Right atrium auricular region (tissue), 2 donors: ENCODE measurements at regions not wholly inside any gene's neighbourhood (a gene's known extent, or its start where the extent isn't known, plus 50 kb on each side); places are given as distances from the start of the nearest gene placed in this dataset.
"Not testable (repeated sequence)": the region's sequence is repeated elsewhere in the genome, so short reads cannot be mapped to it uniquely, and the experiment has no call there.

Experiments
- DNase-seq: peaks from one replicate; pipeline ENCODE4 v3.0.0-alpha.2; 2019; ENCODE audit warnings: low spot score
- H3K27ac ChIP-seq, 2 donors: fragments of 200-600 bp; sonication (generic); 1 replicate in 1 of 2; 2 replicates in 1 of 2; pipeline ENCODE4 v1.5.1; 2016 to 2019
- H3K27me3 ChIP-seq, 2 donors: fragments of 200-600 bp; sonication (generic); one replicate each; pipeline versions ENCODE4 v1.5.1 to v1.6.0; 2017 to 2019
- H3K36me3 ChIP-seq: fragments of 200-600 bp; sonication (generic); one replicate; pipeline ENCODE4 v1.5.1; 2016
- H3K4me1 ChIP-seq, 2 donors: fragments of 200-600 bp; sonication (generic); one replicate each; pipeline versions ENCODE4 v1.5.1 to v1.6.0; 2017 to 2019
- H3K4me3 ChIP-seq, 2 donors: fragments of 200-600 bp; sonication (generic); 1 replicate in 1 of 2; 2 replicates in 1 of 2; pipeline ENCODE4 v1.5.1; 2017 to 2019; ENCODE audit warnings: mild to moderate bottlenecking in 1 of 2, moderate library complexity in 1 of 2
- H3K9me3 ChIP-seq, 2 donors: fragments of 200-600 bp; sonication (generic); one replicate each; pipeline ENCODE4 v1.5.1; 2019
- TF ChIP-seq, protein P1 (sequence below), 2 donors: fragments of 200-600 bp; sonication (generic); IDR thresholded peaks; one replicate each; pipeline ENCODE4 v1.5.1; 2019; ENCODE audit warnings: antibody characterized with exemption in 2 of 2

DNA sequence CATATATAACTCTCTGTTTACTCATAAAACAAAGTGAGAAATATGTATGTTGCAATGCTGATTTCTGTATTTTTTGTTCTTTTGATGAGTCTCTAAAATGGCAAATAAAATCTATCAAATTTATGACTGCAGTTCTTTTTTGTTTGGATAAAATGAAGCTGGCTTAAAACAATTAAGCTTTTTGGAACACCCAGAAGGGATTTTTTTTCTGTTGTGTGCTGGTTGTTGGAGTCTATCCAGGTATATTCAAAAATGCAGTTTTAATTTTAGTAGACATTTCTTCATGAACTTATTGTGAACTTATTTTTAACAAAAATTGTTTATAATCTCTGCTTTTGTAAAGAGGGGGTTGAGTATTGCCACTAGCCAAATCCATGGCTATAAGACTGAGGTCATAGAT lies 405.5 kb downstream of the RAP2B start:
- Histone ChIP-seq H3K27ac (no peak overlapping the region), H3K4me1 (no peaks in the 10 kb centered on the region), H3K4me3 (no peak overlapping the region), H3K36me3 (no peaks in the 10 kb centered on the region), H3K9me3 (peaks cover 0 to 30% of the 10 kb centered on the region in 2 donors), H3K27me3 (no peaks in the 10 kb centered on the region)
- TF ChIP-seq, protein P1, sequence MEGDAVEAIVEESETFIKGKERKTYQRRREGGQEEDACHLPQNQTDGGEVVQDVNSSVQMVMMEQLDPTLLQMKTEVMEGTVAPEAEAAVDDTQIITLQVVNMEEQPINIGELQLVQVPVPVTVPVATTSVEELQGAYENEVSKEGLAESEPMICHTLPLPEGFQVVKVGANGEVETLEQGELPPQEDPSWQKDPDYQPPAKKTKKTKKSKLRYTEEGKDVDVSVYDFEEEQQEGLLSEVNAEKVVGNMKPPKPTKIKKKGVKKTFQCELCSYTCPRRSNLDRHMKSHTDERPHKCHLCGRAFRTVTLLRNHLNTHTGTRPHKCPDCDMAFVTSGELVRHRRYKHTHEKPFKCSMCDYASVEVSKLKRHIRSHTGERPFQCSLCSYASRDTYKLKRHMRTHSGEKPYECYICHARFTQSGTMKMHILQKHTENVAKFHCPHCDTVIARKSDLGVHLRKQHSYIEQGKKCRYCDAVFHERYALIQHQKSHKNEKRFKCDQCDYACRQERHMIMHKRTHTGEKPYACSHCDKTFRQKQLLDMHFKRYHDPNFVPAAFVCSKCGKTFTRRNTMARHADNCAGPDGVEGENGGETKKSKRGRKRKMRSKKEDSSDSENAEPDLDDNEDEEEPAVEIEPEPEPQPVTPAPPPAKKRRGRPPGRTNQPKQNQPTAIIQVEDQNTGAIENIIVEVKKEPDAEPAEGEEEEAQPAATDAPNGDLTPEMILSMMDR (IDR thresholded peaks at IDR 0.05): no peak
- DNase-seq: no peak

DNA sequence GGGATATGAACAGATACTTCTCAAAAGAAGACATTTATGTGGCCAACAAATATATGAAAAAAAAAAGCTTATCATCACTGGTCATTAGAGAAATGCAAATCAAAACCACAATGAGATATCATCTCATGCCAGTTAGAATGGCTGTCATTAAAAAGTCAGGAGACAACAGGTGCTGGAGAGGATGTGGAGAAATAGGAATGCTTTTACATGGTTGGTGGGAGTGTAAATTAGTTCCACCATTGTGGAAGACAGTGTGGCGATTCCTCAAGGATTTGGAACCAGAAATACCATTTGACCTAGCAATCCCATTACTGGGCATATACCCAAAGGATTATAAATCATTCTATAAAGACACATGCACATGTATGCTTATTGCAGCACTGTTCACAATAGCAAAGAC lies 408.5 kb downstream of the RAP2B start:
- not testable (repeated sequence) for H3K9me3 ChIP-seq, H3K27me3 ChIP-seq, DNase-seq, H3K27ac ChIP-seq, H3K4me3 ChIP-seq, H3K4me1 ChIP-seq, H3K36me3 ChIP-seq

DNA sequence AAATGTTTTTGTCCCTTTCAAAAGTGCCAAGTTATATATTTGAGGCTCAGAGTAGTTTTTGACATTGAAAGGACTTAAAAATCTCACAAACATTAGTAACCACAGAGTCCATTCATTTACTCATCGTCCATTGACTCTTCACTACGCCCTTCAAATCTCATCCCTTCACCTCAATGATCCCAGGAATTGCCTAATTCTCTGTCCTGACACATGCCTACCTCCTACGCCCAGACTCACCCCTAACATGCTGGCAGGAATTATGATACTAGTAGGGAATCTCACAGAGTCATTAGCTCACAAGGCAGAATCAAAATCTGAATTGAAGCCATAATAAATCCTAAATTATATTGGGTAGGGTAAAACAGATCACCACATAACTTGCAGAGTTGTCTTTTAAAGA lies 410.1 kb downstream of the RAP2B start:
- TF ChIP-seq, protein P1 (IDR thresholded peaks at IDR 0.05): no peak
- H3K4me3 ChIP-seq: no peak overlapping the region
- no peaks in the 10 kb centered on the region for H3K36me3 ChIP-seq
- H3K9me3 ChIP-seq: peaks cover 0 to 6% of the 10 kb centered on the region in 2 donors
- no peak for DNase-seq
- H3K27ac ChIP-seq: no peak overlapping the region
- H3K4me1 ChIP-seq: no peaks in the 10 kb centered on the region
- no peaks in the 10 kb centered on the region for H3K27me3 ChIP-seq

DNA sequence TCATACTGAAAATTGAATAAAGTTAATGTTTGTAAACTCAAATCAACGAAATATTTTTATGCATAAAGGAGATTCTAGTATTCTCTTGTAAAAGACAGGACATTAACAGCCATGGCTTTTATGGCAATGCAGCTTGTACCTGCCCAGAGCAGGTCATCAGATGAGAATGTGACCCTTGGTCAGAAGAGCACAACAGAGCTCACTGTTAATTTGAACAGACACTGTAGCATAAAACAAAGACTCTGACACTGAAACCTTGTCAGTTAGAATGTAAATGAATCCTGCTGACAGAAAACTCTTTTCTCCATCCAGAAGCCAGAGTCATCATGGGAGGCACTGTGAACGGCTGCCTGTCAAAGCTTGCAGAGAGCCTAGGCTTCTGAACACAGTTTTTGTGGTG lies 410.6 kb downstream of the RAP2B start:
- Histone ChIP-seq H3K4me1 (no peaks in the 10 kb centered on the region), H3K27ac (no peak overlapping the region), H3K4me3 (no peak overlapping the region), H3K36me3 (no peaks in the 10 kb centered on the region), H3K27me3 (no peaks in the 10 kb centered on the region), H3K9me3 (peaks cover 0 to 6% of the 10 kb centered on the region in 2 donors)
- no peak for DNase-seq
- TF ChIP-seq, protein P1 (IDR thresholded peaks at IDR 0.05): no peak

DNA sequence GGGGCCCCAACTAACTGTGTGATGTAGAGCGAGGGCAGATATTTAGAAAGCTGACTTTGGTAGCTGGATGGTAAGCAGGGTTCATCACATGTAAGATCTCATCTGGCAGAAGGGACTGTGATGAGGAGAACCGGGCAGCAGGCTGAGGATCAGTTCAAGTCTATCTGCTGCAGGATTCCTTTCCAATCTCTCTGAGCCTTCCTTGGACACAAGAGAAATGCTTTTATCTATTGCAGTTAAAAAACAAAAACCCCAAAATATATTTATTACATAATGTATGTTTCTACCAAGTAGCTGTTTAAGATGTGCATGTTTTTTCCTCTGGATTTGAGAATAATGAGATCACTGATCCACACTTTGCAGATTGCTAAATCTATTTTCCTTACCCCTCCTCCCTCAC lies 411.5 kb downstream of the RAP2B start:
- Histone ChIP-seq H3K9me3 (peaks cover 0 to 6% of the 10 kb centered on the region in 2 donors), H3K27ac (no peak overlapping the region), H3K4me1 (no peaks in the 10 kb centered on the region), H3K27me3 (no peaks in the 10 kb centered on the region), H3K4me3 (no peak overlapping the region), H3K36me3 (no peaks in the 10 kb centered on the region)
- no peak for DNase-seq
- TF ChIP-seq, protein P1 (IDR thresholded peaks at IDR 0.05): no peak

DNA sequence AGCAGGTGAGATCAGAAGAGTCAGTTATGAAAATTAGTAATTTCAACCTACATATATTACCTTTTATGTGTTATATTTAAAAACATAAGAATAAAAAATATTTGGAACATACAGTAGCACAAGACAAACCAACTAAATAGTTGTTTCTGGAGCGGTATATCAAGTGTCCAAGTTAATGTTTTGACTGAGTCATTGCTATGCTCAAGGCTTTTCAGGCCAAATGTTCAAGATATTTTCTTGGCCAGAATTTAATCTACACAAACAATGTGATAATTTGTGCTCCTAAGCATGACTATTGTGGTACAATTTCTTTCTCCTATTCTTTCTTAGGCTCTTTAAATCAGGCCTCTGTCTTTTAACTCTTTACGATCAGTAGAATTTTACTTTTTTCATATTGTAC lies 412.4 kb downstream of the RAP2B start:
- H3K4me3 ChIP-seq: no peak overlapping the region
- TF ChIP-seq, protein P1 (IDR thresholded peaks at IDR 0.05): no peak
- H3K27ac ChIP-seq: no peak overlapping the region
- no peaks in the 10 kb centered on the region for H3K4me1 ChIP-seq
- H3K27me3 ChIP-seq: no peaks in the 10 kb centered on the region
- no peaks in the 10 kb centered on the region for H3K36me3 ChIP-seq
- peaks cover 0 to 6% of the 10 kb centered on the region in 2 donors for H3K9me3 ChIP-seq
- DNase-seq: no peak
